ENCODE measurements at regions not wholly inside any gene's neighbourhood (a gene's known extent, or its start where the extent isn't known, plus 50 kb on each side); places are given as distances from the start of the nearest gene placed in this dataset.

DNA sequence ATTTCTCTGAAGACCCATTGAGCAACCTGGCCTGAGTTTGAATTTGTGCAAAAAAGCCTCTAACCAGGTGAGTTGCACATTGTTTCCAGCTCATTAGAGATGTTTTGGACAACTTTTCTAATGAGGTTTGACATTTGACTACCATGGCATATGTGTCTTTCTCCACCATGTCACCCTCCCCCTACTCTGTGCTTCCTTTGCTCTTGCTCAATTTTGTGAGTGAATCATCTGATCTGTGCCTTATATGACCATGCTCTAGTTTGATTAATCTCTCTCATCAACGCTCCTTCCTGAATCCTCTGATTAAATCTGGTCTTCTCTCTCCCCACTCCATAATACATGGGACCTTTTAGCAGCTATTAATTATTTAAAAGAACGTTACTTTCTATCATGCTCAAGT, 144.8 kb upstream of the SAMSN1 start:
- H3K4me3 Mint-ChIP-seq (ENCODE audit: unreplicated experiment), result no peak overlapping the region
- peaks cover 22% of the 10 kb centered on the region for H3K9me3 Mint-ChIP-seq (ENCODE audit: unreplicated experiment)
- TF ChIP-seq, protein P1, sequence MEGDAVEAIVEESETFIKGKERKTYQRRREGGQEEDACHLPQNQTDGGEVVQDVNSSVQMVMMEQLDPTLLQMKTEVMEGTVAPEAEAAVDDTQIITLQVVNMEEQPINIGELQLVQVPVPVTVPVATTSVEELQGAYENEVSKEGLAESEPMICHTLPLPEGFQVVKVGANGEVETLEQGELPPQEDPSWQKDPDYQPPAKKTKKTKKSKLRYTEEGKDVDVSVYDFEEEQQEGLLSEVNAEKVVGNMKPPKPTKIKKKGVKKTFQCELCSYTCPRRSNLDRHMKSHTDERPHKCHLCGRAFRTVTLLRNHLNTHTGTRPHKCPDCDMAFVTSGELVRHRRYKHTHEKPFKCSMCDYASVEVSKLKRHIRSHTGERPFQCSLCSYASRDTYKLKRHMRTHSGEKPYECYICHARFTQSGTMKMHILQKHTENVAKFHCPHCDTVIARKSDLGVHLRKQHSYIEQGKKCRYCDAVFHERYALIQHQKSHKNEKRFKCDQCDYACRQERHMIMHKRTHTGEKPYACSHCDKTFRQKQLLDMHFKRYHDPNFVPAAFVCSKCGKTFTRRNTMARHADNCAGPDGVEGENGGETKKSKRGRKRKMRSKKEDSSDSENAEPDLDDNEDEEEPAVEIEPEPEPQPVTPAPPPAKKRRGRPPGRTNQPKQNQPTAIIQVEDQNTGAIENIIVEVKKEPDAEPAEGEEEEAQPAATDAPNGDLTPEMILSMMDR (IDR thresholded peaks at IDR 0.05), result no peak
- no peak for DNase-seq (ENCODE audit: extremely low spot score, unreplicated experiment)
- no peaks in the 10 kb centered on the region for H3K4me1 Mint-ChIP-seq (ENCODE audit: unreplicated experiment)
- H3K36me3 Mint-ChIP-seq (ENCODE audit: unreplicated experiment), result no peaks in the 10 kb centered on the region
- no peaks in the 10 kb centered on the region for H3K27me3 Mint-ChIP-seq (ENCODE audit: unreplicated experiment)
- H3K27ac Mint-ChIP-seq (ENCODE audit: unreplicated experiment), result no peak overlapping the region

DNA sequence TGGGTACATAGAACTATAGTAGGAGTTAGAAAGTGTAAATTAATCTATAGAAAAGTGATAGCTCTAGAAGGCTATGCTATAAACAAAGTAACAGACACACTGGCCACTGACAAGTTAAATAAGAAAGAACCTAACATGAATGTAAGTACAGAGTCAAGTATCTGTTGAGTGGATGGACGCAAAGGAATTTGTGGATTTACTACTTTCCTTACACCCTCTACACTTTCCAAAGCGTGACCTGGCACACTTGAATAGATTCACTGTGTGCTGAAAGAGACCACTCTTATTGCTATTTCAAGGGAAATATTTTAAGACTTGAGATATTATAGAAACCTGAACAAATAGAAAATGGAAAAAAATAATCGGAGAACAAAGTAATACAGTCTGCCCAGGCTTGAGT, 142.8 kb upstream of the SAMSN1 start:
- Mint-ChIP-seq H3K9me3 (ENCODE audit: unreplicated experiment) (peaks cover 31% of the 10 kb centered on the region), H3K4me1 (ENCODE audit: unreplicated experiment) (no peaks in the 10 kb centered on the region), H3K4me3 (ENCODE audit: unreplicated experiment) (no peak overlapping the region), H3K27ac (ENCODE audit: unreplicated experiment) (no peak overlapping the region), H3K27me3 (ENCODE audit: unreplicated experiment) (no peaks in the 10 kb centered on the region), H3K36me3 (ENCODE audit: unreplicated experiment) (no peaks in the 10 kb centered on the region)
- no peak for DNase-seq (ENCODE audit: extremely low spot score, unreplicated experiment)
- TF ChIP-seq, protein P1 (IDR thresholded peaks at IDR 0.05), result no peak

DNA sequence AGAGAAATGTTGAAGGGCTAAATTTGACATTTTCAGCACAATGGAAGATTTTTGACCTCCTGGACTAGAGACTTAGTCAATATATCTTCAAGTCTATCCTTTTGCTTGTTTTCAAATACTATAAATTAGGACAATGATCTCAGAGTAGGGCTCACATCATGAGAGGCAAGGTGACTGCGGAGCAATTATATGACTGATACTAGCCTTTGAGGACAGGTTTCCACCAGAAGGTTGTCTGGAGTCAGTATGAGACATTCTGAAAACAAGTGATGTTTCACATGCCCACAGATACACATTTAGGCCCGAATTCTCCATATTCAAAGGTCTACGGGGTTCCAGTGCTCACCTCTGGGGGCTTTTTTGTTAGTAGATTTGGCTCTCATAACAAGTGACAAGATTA, 142.3 kb upstream of the SAMSN1 start:
- no peak for DNase-seq (ENCODE audit: extremely low spot score, unreplicated experiment)
- Mint-ChIP-seq H3K4me1 (ENCODE audit: unreplicated experiment) (no peaks in the 10 kb centered on the region), H3K4me3 (ENCODE audit: unreplicated experiment) (no peak overlapping the region), H3K36me3 (ENCODE audit: unreplicated experiment) (no peaks in the 10 kb centered on the region), H3K27ac (ENCODE audit: unreplicated experiment) (no peak overlapping the region), H3K27me3 (ENCODE audit: unreplicated experiment) (no peaks in the 10 kb centered on the region), H3K9me3 (ENCODE audit: unreplicated experiment) (peaks cover 31% of the 10 kb centered on the region)
- TF ChIP-seq, protein P1 (IDR thresholded peaks at IDR 0.05), result no peak

DNA sequence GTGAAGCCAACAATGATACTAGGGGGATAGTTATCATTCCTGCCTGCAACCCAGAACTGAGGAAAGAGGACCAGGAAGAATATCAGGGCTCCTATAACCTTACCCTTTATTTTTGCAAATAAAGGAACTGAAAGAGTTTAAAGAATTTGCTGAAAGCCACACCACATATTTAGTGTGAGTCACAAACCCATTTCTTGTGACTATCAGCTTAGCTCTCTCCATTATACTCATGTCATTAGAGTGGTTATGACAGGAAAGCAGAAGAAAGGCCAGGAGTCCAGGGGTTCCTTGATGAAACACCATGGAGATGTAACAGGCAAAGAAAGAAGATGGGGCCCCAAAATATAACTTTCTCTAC, 141.1 kb upstream of the SAMSN1 start:
- Mint-ChIP-seq H3K9me3 (ENCODE audit: unreplicated experiment) (peaks cover 34% of the 10 kb centered on the region), H3K4me3 (ENCODE audit: unreplicated experiment) (no peak overlapping the region), H3K36me3 (ENCODE audit: unreplicated experiment) (no peaks in the 10 kb centered on the region), H3K27me3 (ENCODE audit: unreplicated experiment) (no peaks in the 10 kb centered on the region), H3K27ac (ENCODE audit: unreplicated experiment) (no peak overlapping the region), H3K4me1 (ENCODE audit: unreplicated experiment) (no peaks in the 10 kb centered on the region)
- TF ChIP-seq, protein P1 (IDR thresholded peaks at IDR 0.05), result no peak
- DNase-seq (ENCODE audit: extremely low spot score, unreplicated experiment), result no peak

DNA sequence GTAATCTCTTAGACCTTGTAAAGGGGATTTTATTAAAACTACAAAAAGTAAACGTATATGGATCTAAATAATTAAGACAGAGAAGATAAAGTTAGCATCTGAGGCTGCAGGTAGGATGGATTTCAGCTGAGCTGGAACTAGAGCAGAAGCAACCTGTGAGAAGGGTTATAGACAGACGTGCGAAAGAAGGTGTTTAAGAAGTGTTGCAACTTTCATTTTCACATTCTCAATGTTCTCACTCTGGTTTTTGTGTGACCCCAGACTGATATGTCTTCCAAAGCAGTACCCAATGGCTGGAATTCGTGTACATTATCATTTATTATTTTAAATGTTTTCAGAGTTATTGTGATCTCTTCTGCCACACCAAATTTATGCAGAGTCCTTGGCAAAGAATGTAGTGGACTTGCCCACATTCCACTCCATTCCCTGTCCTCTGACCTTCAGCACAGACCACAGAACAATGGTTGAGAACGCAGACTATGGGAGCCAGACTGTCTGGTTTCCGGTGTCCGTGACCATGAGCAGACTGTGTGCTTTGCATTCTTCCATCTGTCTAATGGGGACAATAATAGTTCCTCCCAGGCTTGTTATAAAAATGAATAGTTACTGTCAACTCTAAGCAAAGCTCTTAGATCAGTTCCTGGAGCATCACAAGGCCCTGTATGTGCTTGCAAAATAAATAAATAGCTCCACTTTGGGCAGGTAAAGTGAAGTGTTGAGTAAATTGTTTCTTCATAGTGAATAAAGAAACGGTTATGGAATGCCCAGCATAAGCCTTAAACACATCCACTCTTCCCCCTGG, 140.6 kb upstream of the SAMSN1 start:
- TF ChIP-seq, protein P1 (IDR thresholded peaks at IDR 0.05), result no peak
- Mint-ChIP-seq H3K4me1 (ENCODE audit: unreplicated experiment) (no peaks in the 10 kb centered on the region), H3K27me3 (ENCODE audit: unreplicated experiment) (no peaks in the 10 kb centered on the region), H3K36me3 (ENCODE audit: unreplicated experiment) (no peaks in the 10 kb centered on the region), H3K4me3 (ENCODE audit: unreplicated experiment) (no peak overlapping the region), H3K9me3 (ENCODE audit: unreplicated experiment) (peaks cover 34% of the 10 kb centered on the region), H3K27ac (ENCODE audit: unreplicated experiment) (no peak overlapping the region)
- no peak for DNase-seq (ENCODE audit: extremely low spot score, unreplicated experiment)
